ENCODE measurements at regions not wholly inside any gene's neighbourhood (a gene's known extent, or its start where the extent isn't known, plus 50 kb on each side); places are given as distances from the start of the nearest gene placed in this dataset.

DNA sequence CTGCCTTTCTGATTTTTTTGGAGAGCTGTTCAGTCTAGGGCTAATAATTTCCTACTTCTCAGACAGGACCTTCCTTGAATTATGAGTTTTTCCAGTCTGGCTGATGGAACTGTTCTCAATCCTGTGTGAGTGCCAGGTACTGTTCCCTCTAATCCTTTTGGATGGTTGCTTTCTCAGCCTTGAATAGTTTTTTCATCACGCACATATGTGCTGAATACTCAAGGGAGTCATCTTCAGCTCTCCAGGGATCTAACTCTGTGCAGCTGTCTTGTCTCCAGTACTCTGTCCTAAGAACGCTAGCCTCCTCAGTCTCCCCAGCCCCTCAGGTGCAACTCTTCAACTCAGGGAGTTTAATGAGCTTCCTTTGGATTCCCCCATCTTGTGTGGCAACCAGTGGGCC is 93.2 kb downstream of the GASK1B start:
- TF ChIP-seq EGR1 (IDR thresholded peaks at IDR 0.05), result no peak
- TF ChIP-seq, protein P1, sequence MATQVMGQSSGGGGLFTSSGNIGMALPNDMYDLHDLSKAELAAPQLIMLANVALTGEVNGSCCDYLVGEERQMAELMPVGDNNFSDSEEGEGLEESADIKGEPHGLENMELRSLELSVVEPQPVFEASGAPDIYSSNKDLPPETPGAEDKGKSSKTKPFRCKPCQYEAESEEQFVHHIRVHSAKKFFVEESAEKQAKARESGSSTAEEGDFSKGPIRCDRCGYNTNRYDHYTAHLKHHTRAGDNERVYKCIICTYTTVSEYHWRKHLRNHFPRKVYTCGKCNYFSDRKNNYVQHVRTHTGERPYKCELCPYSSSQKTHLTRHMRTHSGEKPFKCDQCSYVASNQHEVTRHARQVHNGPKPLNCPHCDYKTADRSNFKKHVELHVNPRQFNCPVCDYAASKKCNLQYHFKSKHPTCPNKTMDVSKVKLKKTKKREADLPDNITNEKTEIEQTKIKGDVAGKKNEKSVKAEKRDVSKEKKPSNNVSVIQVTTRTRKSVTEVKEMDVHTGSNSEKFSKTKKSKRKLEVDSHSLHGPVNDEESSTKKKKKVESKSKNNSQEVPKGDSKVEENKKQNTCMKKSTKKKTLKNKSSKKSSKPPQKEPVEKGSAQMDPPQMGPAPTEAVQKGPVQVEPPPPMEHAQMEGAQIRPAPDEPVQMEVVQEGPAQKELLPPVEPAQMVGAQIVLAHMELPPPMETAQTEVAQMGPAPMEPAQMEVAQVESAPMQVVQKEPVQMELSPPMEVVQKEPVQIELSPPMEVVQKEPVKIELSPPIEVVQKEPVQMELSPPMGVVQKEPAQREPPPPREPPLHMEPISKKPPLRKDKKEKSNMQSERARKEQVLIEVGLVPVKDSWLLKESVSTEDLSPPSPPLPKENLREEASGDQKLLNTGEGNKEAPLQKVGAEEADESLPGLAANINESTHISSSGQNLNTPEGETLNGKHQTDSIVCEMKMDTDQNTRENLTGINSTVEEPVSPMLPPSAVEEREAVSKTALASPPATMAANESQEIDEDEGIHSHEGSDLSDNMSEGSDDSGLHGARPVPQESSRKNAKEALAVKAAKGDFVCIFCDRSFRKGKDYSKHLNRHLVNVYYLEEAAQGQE (IDR thresholded peaks at IDR 0.05; ENCODE audit: low read depth), result no peak
- no peak for TF ChIP-seq TEAD4 (IDR thresholded peaks at IDR 0.05)
- no peak for TF ChIP-seq YY1 (IDR thresholded peaks at IDR 0.05; ENCODE audit: low read depth)
- no peak for TF ChIP-seq CREB1 (IDR thresholded peaks at IDR 0.05; ENCODE audit: low read depth)
- TF ChIP-seq FOXM1 (IDR thresholded peaks at IDR 0.05; ENCODE audit: borderline replicate concordance, low read depth), result no peak
- TF ChIP-seq EP300 (IDR thresholded peaks at IDR 0.05; ENCODE audit: borderline replicate concordance), result no peak
- TF ChIP-seq TCF12 (IDR thresholded peaks at IDR 0.05; ENCODE audit: low read depth), result no peak
- TF ChIP-seq TAF1 (IDR thresholded peaks at IDR 0.05; ENCODE audit: low read depth), result no peak
- TF ChIP-seq RAD21 (IDR thresholded peaks at IDR 0.05; ENCODE audit: low read depth), result no peak
- no peak for TF ChIP-seq CEBPB (IDR thresholded peaks at IDR 0.05)
- TF ChIP-seq ZBTB7A (IDR thresholded peaks at IDR 0.05; ENCODE audit: low read depth), result no peak
- TF ChIP-seq, protein P2, sequence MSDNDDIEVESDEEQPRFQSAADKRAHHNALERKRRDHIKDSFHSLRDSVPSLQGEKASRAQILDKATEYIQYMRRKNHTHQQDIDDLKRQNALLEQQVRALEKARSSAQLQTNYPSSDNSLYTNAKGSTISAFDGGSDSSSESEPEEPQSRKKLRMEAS (IDR thresholded peaks at IDR 0.05), result no peak
- TF ChIP-seq, protein P3, sequence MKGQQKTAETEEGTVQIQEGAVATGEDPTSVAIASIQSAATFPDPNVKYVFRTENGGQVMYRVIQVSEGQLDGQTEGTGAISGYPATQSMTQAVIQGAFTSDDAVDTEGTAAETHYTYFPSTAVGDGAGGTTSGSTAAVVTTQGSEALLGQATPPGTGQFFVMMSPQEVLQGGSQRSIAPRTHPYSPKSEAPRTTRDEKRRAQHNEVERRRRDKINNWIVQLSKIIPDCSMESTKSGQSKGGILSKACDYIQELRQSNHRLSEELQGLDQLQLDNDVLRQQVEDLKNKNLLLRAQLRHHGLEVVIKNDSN (IDR thresholded peaks at IDR 0.05), result no peak
- no peak for TF ChIP-seq NFIC (IDR thresholded peaks at IDR 0.05)

- no peak for TF ChIP-seq TEAD4 (IDR thresholded peaks at IDR 0.05)
- no peak for TF ChIP-seq RAD21 (IDR thresholded peaks at IDR 0.05; ENCODE audit: low read depth)
- TF ChIP-seq, protein P1 (IDR thresholded peaks at IDR 0.05; ENCODE audit: low read depth), result no peak
- no peak for TF ChIP-seq EGR1 (IDR thresholded peaks at IDR 0.05)
- TF ChIP-seq, protein P2 (IDR thresholded peaks at IDR 0.05), result no peak
- TF ChIP-seq YY1 (IDR thresholded peaks at IDR 0.05; ENCODE audit: low read depth), result no peak
- TF ChIP-seq NFIC (IDR thresholded peaks at IDR 0.05), result no peak
- no peak for TF ChIP-seq FOXM1 (IDR thresholded peaks at IDR 0.05; ENCODE audit: borderline replicate concordance, low read depth)
- TF ChIP-seq TCF12 (IDR thresholded peaks at IDR 0.05; ENCODE audit: low read depth), result no peak
- TF ChIP-seq CEBPB (IDR thresholded peaks at IDR 0.05), result no peak
- TF ChIP-seq CREB1 (IDR thresholded peaks at IDR 0.05; ENCODE audit: low read depth), result no peak
- TF ChIP-seq TAF1 (IDR thresholded peaks at IDR 0.05; ENCODE audit: low read depth), result no peak
Measured at GRCh38 chr4:158077835-158078234, 95.0 kb downstream of the GASK1B start.

- TF ChIP-seq CEBPB (IDR thresholded peaks at IDR 0.05) (no peak), EP300 (IDR thresholded peaks at IDR 0.05; ENCODE audit: borderline replicate concordance) (no peak), ZBTB7A (IDR thresholded peaks at IDR 0.05; ENCODE audit: low read depth) (no peak), TEAD4 (IDR thresholded peaks at IDR 0.05) (no peak), CREB1 (IDR thresholded peaks at IDR 0.05; ENCODE audit: low read depth) (no peak), TAF1 (IDR thresholded peaks at IDR 0.05; ENCODE audit: low read depth) (no peak), YY1 (IDR thresholded peaks at IDR 0.05; ENCODE audit: low read depth) (no peak), EGR1 (IDR thresholded peaks at IDR 0.05) (no peak), RAD21 (IDR thresholded peaks at IDR 0.05; ENCODE audit: low read depth) (no peak), TCF12 (IDR thresholded peaks at IDR 0.05; ENCODE audit: low read depth) (no peak)
- TF ChIP-seq, protein P3 (IDR thresholded peaks at IDR 0.05), result no peak
- TF ChIP-seq, protein P1 (IDR thresholded peaks at IDR 0.05; ENCODE audit: low read depth), result no peak
Measured at GRCh38 chr4:158074851-158075250, 98.0 kb downstream of the GASK1B start.

DNA sequence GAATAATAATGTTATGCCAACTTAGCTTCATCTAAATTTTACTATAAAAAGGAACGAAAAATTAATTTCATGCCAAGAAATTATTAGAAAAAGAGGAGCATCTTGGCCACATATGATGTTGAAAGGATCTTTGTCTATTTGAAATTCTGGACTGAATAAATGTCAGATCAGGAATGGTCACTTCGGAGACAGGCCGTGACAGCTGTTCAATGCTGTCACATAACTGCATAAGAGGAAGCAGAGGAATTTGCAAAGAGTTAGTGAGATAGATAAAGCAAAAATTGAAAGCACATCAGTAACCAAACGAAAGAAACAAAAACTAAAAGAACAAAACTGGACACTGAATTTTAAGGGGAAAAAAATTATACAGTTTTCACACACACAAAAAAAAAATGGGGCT is 100.9 kb downstream of the GASK1B start:
- TF ChIP-seq EP300 (IDR thresholded peaks at IDR 0.05; ENCODE audit: borderline replicate concordance) (no peak), YY1 (IDR thresholded peaks at IDR 0.05; ENCODE audit: low read depth) (no peak), EGR1 (IDR thresholded peaks at IDR 0.05) (no peak), CEBPB (IDR thresholded peaks at IDR 0.05) (no peak), FOXM1 (IDR thresholded peaks at IDR 0.05; ENCODE audit: borderline replicate concordance, low read depth) (no peak), RAD21 (IDR thresholded peaks at IDR 0.05; ENCODE audit: low read depth) (no peak), TEAD4 (IDR thresholded peaks at IDR 0.05) (no peak), NFIC (IDR thresholded peaks at IDR 0.05) (no peak), TAF1 (IDR thresholded peaks at IDR 0.05; ENCODE audit: low read depth) (no peak), ZBTB7A (IDR thresholded peaks at IDR 0.05; ENCODE audit: low read depth) (no peak)
- TF ChIP-seq, protein P1 (IDR thresholded peaks at IDR 0.05; ENCODE audit: low read depth), result no peak
- TF ChIP-seq, protein P2 (IDR thresholded peaks at IDR 0.05), result no peak

Data from Ishikawa (cell line).